ENCODE measurements at regions not wholly inside any gene's neighbourhood (a gene's known extent, or its start where the extent isn't known, plus 50 kb on each side); places are given as distances from the start of the nearest gene placed in this dataset.

DNA sequence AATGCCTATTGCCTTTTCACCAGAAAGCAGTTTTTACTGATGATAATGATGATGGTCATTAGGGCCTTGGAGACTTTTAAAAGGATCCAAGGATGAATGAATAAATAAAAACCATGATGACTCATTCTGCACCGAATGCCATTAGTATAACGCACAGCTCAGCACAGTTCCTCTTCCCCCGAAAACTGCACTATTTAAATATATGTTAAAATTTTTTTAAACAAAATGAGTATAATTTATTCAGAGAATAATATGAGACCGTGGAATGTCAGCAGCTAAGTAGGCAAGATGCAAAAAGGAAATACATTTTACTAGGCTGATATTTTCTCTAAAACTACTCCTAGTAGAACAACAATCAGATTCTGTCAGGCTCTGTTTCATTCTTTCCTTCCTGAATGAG lies 83.4 kb upstream of the NANOGP8 start:
- no peaks in the 10 kb centered on the region for H3K36me3 ChIP-seq (ENCODE audit: control insufficient read depth, insufficient read depth, low read length)
- H3K27me3 ChIP-seq (ENCODE audit: control insufficient read depth, insufficient read depth, low read length) = no peaks in the 10 kb centered on the region
- no CpG with 5 or more reads among the region's 4 CpGs for WGBS (ENCODE audit: insufficient coverage, insufficient read length)
- H3K27ac ChIP-seq (ENCODE audit: low read length) = no peak overlapping the region
- no peak overlapping the region for H3K4me3 ChIP-seq (ENCODE audit: low read length)
- no peak for DNase-seq (ENCODE audit: low read depth, low spot score)
- no peaks in the 10 kb centered on the region for H3K9me3 ChIP-seq (ENCODE audit: control insufficient read depth, insufficient read depth, low read length)
- H3K4me1 ChIP-seq (ENCODE audit: control insufficient read depth, insufficient read depth, low read length) = no peaks in the 10 kb centered on the region

GRCh38 chr15:35167675-35168074 lies 82.6 kb upstream of the NANOGP8 start:
- Histone ChIP-seq H3K27me3 (ENCODE audit: control insufficient read depth, insufficient read depth, low read length) (no peaks in the 10 kb centered on the region), H3K4me1 (ENCODE audit: control insufficient read depth, insufficient read depth, low read length) (no peaks in the 10 kb centered on the region), H3K36me3 (ENCODE audit: control insufficient read depth, insufficient read depth, low read length) (no peaks in the 10 kb centered on the region), H3K27ac (ENCODE audit: low read length) (no peak overlapping the region), H3K4me3 (ENCODE audit: low read length) (no peak overlapping the region), H3K9me3 (ENCODE audit: control insufficient read depth, insufficient read depth, low read length) (no peaks in the 10 kb centered on the region)
- WGBS (ENCODE audit: insufficient coverage, insufficient read length) = no CpG with 5 or more reads among the region's 2 CpGs
- DNase-seq (ENCODE audit: low read depth, low spot score) = no peak

- H3K4me3 ChIP-seq (ENCODE audit: low read length) = no peak overlapping the region
- H3K27ac ChIP-seq (ENCODE audit: low read length) = no peak overlapping the region
- no peaks in the 10 kb centered on the region for H3K4me1 ChIP-seq (ENCODE audit: control insufficient read depth, insufficient read depth, low read length)
- no peaks in the 10 kb centered on the region for H3K27me3 ChIP-seq (ENCODE audit: control insufficient read depth, insufficient read depth, low read length)
- no peaks in the 10 kb centered on the region for H3K36me3 ChIP-seq (ENCODE audit: control insufficient read depth, insufficient read depth, low read length)
- WGBS (ENCODE audit: insufficient coverage, insufficient read length) = no CpG with 5 or more reads among the region's 3 CpGs
- DNase-seq (ENCODE audit: low read depth, low spot score) = no peak
- H3K9me3 ChIP-seq (ENCODE audit: control insufficient read depth, insufficient read depth, low read length) = no peaks in the 10 kb centered on the region
Observed at GRCh38 chr15:35166730-35167359, 81.8 kb upstream of the NANOGP8 start.

DNA sequence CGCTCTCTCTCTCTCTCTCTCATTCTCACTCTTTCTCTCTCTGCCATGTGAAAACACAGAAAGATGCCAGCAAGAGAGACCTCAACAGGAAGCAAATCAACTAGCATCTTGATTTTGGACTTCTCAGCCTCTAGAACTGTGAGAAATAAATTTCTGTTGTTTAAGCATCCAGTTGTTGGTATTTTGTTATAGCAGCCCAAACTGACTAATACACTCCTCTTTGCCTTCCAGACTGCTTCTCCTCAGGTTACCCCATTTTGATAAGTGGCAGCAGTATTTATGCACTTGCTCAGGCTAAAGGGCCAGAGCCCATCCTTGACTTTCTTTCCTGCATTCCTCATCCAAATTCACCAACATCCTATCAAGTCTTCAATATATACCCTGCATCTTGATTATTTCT lies 76.6 kb upstream of the NANOGP8 start:
- no peak for DNase-seq (ENCODE audit: low read depth, low spot score)
- Histone ChIP-seq H3K4me1 (ENCODE audit: control insufficient read depth, insufficient read depth, low read length) (no peaks in the 10 kb centered on the region), H3K36me3 (ENCODE audit: control insufficient read depth, insufficient read depth, low read length) (no peaks in the 10 kb centered on the region), H3K27ac (ENCODE audit: low read length) (no peak overlapping the region), H3K9me3 (ENCODE audit: control insufficient read depth, insufficient read depth, low read length) (no peaks in the 10 kb centered on the region), H3K4me3 (ENCODE audit: low read length) (no peak overlapping the region), H3K27me3 (ENCODE audit: control insufficient read depth, insufficient read depth, low read length) (no peaks in the 10 kb centered on the region)
- no CpG with 5 or more reads among the region's 1 CpG for WGBS (ENCODE audit: insufficient coverage, insufficient read length)

- Histone ChIP-seq H3K36me3 (ENCODE audit: control insufficient read depth, insufficient read depth, low read length) (no peaks in the 10 kb centered on the region), H3K4me1 (ENCODE audit: control insufficient read depth, insufficient read depth, low read length) (no peaks in the 10 kb centered on the region), H3K9me3 (ENCODE audit: control insufficient read depth, insufficient read depth, low read length) (no peaks in the 10 kb centered on the region), H3K27ac (ENCODE audit: low read length) (no peak overlapping the region), H3K4me3 (ENCODE audit: low read length) (no peak overlapping the region), H3K27me3 (ENCODE audit: control insufficient read depth, insufficient read depth, low read length) (no peaks in the 10 kb centered on the region)
- DNase-seq (ENCODE audit: low read depth, low spot score) = no peak
- no CpG with 5 or more reads among the region's 2 CpGs for WGBS (ENCODE audit: insufficient coverage, insufficient read length)
Observed at GRCh38 chr15:35159170-35159569, 74.1 kb upstream of the NANOGP8 start.

DNA sequence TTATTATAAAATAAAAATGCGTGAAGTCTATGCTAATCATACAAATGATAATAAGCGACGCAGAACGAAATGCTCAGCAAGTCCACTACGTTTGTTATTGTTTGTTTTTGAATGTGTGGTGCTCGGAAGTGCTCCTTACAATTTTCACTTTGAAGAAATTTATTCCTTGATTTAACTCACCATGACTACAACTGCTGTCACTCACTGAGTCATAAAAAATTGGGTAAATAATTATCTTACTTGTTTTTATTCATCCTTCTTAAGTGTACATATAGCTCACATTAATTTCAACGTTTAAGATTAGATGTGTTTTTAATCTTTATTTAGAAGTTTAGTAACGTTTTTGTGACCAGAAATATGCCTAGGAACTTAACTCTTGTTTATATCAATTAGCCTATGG lies 66.7 kb upstream of the NANOGP8 start:
- Histone ChIP-seq H3K4me3 (ENCODE audit: low read length) (no peak overlapping the region), H3K27ac (ENCODE audit: low read length) (no peak overlapping the region), H3K36me3 (ENCODE audit: control insufficient read depth, insufficient read depth, low read length) (no peaks in the 10 kb centered on the region), H3K4me1 (ENCODE audit: control insufficient read depth, insufficient read depth, low read length) (0 out of 2 replicates have a peak, but pooled peaks cover 1% of the 10 kb centered on the region), H3K9me3 (ENCODE audit: control insufficient read depth, insufficient read depth, low read length) (no peaks in the 10 kb centered on the region), H3K27me3 (ENCODE audit: control insufficient read depth, insufficient read depth, low read length) (no peaks in the 10 kb centered on the region)
- no CpG with 5 or more reads among the region's 8 CpGs for WGBS (ENCODE audit: insufficient coverage, insufficient read length)
- no peak for DNase-seq (ENCODE audit: low read depth, low spot score)

DNA sequence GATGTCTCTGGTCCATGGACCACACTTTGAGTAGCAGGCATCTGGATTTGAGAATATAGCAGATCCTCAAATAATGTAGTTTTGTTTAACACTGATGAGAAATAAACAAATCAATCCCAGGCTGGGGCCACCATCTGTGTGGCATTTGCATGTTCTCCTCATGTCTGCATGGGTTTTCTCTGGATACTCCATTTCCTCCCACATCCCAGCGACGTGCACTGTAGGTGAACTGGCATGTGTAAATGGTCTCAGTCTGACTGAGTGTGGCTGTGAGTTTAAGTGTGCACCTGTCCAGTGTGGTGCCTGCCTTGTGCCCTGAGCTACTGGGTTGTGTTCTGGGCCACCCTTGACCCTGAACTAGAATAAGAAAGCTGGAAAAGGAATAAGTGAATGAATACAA lies 66.3 kb upstream of the NANOGP8 start:
- H3K36me3 ChIP-seq (ENCODE audit: control insufficient read depth, insufficient read depth, low read length) = no peaks in the 10 kb centered on the region
- H3K27me3 ChIP-seq (ENCODE audit: control insufficient read depth, insufficient read depth, low read length) = no peaks in the 10 kb centered on the region
- 0 out of 2 replicates have a peak, but pooled peaks cover 1% of the 10 kb centered on the region for H3K4me1 ChIP-seq (ENCODE audit: control insufficient read depth, insufficient read depth, low read length)
- WGBS (ENCODE audit: insufficient coverage, insufficient read length) = no CpG with 5 or more reads among the region's 2 CpGs
- H3K27ac ChIP-seq (ENCODE audit: low read length) = no peak overlapping the region
- DNase-seq (ENCODE audit: low read depth, low spot score) = no peak
- H3K9me3 ChIP-seq (ENCODE audit: control insufficient read depth, insufficient read depth, low read length) = no peaks in the 10 kb centered on the region
- H3K4me3 ChIP-seq (ENCODE audit: low read length) = no peak overlapping the region

DNA sequence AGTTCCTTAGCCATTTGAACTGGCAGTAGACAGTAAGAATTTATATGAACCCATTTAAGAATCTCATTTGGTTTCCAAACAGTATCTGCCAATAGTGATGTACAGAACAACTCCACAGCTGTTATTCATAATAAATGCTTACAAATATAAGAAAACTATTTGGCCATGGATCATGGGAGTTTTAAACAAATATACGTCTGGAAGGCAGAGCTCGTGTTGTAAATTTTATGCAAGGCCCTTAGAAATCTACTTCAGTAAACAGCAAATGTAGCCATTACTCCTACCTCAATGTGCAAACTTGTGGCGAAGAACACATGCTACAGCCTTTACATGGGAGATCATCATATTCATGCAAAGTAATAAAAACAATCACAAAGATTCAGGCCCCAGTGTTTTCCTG lies 65.3 kb upstream of the NANOGP8 start:
- Histone ChIP-seq H3K4me1 (ENCODE audit: control insufficient read depth, insufficient read depth, low read length) (0 out of 2 replicates have a peak, but pooled peaks cover 1% of the 10 kb centered on the region), H3K4me3 (ENCODE audit: low read length) (no peak overlapping the region), H3K27me3 (ENCODE audit: control insufficient read depth, insufficient read depth, low read length) (no peaks in the 10 kb centered on the region), H3K9me3 (ENCODE audit: control insufficient read depth, insufficient read depth, low read length) (no peaks in the 10 kb centered on the region), H3K36me3 (ENCODE audit: control insufficient read depth, insufficient read depth, low read length) (no peaks in the 10 kb centered on the region), H3K27ac (ENCODE audit: low read length) (no peak overlapping the region)
- no peak for DNase-seq (ENCODE audit: low read depth, low spot score)
- no CpG with 5 or more reads among the region's 3 CpGs for WGBS (ENCODE audit: insufficient coverage, insufficient read length)

- H3K27me3 ChIP-seq (ENCODE audit: control insufficient read depth, insufficient read depth, low read length) = no peaks in the 10 kb centered on the region
- H3K27ac ChIP-seq (ENCODE audit: low read length) = no peak overlapping the region
- no peak overlapping the region for H3K4me3 ChIP-seq (ENCODE audit: low read length)
- H3K36me3 ChIP-seq (ENCODE audit: control insufficient read depth, insufficient read depth, low read length) = no peaks in the 10 kb centered on the region
- WGBS (ENCODE audit: insufficient coverage, insufficient read length) = no CpG with 5 or more reads among the region's 1 CpG
- no peaks in the 10 kb centered on the region for H3K9me3 ChIP-seq (ENCODE audit: control insufficient read depth, insufficient read depth, low read length)
- H3K4me1 ChIP-seq (ENCODE audit: control insufficient read depth, insufficient read depth, low read length) = no peaks in the 10 kb centered on the region
- DNase-seq (ENCODE audit: low read depth, low spot score) = no peak
Observed at GRCh38 chr15:35145336-35145735, 60.2 kb upstream of the NANOGP8 start.

DNA sequence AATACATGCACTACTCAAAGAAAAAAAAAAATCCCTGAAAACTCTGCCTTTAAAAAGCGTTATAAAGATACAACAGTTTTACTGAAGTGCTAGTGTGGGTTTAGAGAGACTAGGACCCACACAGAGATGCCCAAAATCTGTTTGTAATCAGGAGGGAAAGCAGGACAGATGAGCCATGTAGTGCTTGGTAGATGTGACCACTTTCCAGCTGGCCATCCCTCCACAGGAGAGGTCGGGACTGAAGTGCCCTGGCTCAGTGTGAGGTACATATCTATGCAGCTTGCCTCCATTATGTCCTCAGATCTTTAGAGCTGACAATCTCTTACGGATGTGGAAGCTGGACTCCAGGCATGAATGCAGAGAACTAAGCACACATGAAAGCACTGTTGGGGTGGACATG lies 57.5 kb upstream of the NANOGP8 start:
- WGBS (ENCODE audit: insufficient coverage, insufficient read length) = no CpG with 5 or more reads among the region's 3 CpGs
- Histone ChIP-seq H3K27me3 (ENCODE audit: control insufficient read depth, insufficient read depth, low read length) (no peaks in the 10 kb centered on the region), H3K4me3 (ENCODE audit: low read length) (no peak overlapping the region), H3K9me3 (ENCODE audit: control insufficient read depth, insufficient read depth, low read length) (no peaks in the 10 kb centered on the region), H3K27ac (ENCODE audit: low read length) (no peak overlapping the region), H3K36me3 (ENCODE audit: control insufficient read depth, insufficient read depth, low read length) (no peaks in the 10 kb centered on the region), H3K4me1 (ENCODE audit: control insufficient read depth, insufficient read depth, low read length) (no peaks in the 10 kb centered on the region)
- DNase-seq (ENCODE audit: low read depth, low spot score) = no peak

- no peak for DNase-seq (ENCODE audit: low read depth, low spot score)
- Histone ChIP-seq H3K27ac (ENCODE audit: low read length) (no peak overlapping the region), H3K27me3 (ENCODE audit: control insufficient read depth, insufficient read depth, low read length) (no peaks in the 10 kb centered on the region)
Observed at GRCh38 chr15:35141743-35142471, 56.8 kb upstream of the NANOGP8 start.

More at GRCh38 chr15:35141743-35142471, 56.8 kb upstream of the NANOGP8 start:
- Histone ChIP-seq H3K36me3 (ENCODE audit: control insufficient read depth, insufficient read depth, low read length) (no peaks in the 10 kb centered on the region), H3K4me3 (ENCODE audit: low read length) (no peak overlapping the region), H3K9me3 (ENCODE audit: control insufficient read depth, insufficient read depth, low read length) (no peaks in the 10 kb centered on the region), H3K4me1 (ENCODE audit: control insufficient read depth, insufficient read depth, low read length) (no peaks in the 10 kb centered on the region)
